GM12874 (cell line): ENCODE measurements at regions not wholly inside any gene's neighbourhood (a gene's known extent, or its start where the extent isn't known, plus 50 kb on each side); places are given as distances from the start of the nearest gene placed in this dataset.

ENCODE experiments used
- TF ChIP-seq, protein P1 (sequence below): IDR thresholded peaks from 2 replicates; pipeline ENCODE4 v1.5.1; 2011; ENCODE audit warnings: low read depth, mild to moderate bottlenecking, control low read depth, low read length, moderate library complexity; ENCODE audit not compliant: insufficient read depth

DNA sequence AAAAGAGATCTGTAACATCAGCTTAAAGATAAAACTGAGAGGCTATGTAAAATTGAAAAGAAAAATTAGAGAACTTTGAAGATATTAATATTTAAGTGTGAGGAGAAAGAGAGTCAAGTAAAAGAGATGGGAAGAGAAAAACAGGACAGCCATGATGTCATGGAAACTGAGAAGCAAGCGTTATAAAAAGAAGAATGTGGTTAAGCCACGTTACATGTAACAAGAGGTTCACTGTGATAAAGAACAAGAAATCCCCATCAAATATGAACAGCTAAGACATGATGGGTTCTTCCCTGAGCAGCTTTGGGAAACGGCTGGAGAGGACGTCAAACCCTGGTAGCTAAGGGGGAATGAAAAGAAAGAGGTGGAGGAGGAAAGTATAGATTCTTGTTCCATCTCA, 1269.3 kb upstream of the TENM3 start:
- TF ChIP-seq, protein P1, sequence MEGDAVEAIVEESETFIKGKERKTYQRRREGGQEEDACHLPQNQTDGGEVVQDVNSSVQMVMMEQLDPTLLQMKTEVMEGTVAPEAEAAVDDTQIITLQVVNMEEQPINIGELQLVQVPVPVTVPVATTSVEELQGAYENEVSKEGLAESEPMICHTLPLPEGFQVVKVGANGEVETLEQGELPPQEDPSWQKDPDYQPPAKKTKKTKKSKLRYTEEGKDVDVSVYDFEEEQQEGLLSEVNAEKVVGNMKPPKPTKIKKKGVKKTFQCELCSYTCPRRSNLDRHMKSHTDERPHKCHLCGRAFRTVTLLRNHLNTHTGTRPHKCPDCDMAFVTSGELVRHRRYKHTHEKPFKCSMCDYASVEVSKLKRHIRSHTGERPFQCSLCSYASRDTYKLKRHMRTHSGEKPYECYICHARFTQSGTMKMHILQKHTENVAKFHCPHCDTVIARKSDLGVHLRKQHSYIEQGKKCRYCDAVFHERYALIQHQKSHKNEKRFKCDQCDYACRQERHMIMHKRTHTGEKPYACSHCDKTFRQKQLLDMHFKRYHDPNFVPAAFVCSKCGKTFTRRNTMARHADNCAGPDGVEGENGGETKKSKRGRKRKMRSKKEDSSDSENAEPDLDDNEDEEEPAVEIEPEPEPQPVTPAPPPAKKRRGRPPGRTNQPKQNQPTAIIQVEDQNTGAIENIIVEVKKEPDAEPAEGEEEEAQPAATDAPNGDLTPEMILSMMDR: no peak

DNA sequence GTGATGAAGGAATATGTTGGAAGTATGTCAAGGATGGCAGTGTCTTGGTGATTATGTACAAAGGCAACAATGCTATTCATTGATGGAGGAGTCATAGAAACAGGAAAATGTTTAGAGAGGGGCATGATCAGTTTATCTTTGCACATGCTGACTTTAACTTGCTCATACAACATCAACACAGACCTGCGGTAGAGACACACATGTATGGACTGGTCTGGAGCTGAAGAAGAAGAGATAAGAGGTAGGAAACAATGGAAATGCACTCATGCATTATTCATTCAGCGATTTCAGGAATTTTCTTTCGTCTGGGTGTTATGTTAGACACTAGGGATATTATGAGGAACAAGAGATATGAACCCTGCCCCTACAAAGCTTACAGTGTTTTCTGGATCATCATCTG, 1252.3 kb upstream of the TENM3 start:
- TF ChIP-seq, protein P1: no peak

DNA sequence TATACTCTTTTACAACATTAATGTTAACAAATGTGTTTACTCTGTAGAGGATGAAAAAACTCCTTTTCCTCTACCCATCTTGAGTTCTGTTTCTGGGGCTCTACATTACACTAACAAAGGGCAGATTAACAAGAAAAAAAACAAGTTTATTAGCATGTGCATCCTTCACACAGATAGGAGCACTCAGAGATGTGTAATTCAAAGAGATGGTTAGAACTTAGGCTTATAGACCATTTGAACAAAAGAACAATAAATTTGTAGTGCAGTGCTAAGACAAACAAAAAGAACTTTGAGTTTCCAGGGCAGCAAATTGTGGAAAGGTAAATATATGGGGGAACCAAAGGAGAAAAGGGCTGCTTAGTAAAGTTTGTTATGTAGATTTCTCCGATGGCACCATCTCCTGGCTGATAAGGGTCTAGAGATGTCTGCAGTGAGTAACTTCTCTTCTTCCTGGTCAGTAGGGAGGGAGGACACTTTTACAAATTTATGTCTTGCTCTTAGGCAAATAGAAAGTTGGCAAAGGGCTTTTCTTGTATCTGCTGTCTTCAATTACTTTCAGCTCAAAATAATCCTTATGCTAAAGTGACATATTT, 1249.9 kb upstream of the TENM3 start:
- TF ChIP-seq, protein P1: no peak

DNA sequence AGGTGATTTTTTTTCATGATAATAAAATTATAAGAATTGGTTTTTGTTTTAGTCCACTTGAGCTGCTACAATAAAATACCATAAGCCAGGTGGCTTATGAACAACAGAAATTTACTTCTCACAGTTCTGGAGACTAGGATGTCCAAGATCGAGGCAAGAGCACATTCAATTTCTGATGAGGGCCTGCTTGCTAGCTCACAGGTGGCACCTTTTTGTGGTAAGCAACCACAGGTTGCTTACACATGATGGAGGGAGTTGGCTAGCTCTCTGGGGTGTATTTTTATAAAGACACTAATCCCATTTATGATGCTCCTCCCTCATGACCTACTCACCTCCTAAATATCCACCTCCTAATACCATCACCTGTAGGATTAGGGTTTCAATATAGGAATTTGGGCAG, 1248.5 kb upstream of the TENM3 start:
- TF ChIP-seq, protein P1: no peak

DNA sequence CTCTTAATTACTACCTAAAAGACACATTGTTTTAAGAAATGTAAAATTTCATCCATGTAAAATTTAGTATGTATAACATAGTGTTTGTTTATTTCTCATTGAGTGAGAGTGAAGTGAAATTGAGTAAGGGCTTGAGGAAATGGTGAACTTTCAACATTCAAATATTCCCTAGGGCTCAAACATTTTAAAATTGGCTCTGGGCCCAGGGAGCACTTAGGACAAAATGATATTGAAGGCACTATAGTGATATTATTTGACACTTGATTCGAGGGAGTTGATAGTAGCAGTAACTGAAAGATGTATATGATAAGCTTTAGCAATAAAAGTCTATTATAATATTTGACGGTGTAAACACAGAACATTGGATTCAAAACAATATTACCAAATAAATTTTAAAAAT, 1244.0 kb upstream of the TENM3 start:
- TF ChIP-seq, protein P1: no peak

DNA sequence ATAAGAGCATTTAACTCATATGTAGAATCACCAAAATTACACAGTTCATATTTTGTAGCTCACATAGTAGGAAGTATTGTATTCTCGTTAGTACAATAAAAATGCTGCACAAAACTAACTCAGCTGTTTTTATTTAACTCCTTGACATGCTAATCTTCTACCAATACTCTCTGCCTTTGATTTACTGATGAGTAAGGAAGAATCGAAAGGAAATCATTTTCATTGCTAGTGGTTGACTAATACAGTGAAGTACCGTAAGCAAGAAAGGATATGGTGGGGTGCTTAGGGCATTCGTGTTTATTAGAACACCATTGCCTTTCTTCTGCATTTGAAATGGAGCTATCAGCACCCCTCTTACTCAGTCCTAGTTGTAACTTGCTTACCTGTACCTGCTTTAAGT, 1239.1 kb upstream of the TENM3 start:
- TF ChIP-seq, protein P1: no peak

DNA sequence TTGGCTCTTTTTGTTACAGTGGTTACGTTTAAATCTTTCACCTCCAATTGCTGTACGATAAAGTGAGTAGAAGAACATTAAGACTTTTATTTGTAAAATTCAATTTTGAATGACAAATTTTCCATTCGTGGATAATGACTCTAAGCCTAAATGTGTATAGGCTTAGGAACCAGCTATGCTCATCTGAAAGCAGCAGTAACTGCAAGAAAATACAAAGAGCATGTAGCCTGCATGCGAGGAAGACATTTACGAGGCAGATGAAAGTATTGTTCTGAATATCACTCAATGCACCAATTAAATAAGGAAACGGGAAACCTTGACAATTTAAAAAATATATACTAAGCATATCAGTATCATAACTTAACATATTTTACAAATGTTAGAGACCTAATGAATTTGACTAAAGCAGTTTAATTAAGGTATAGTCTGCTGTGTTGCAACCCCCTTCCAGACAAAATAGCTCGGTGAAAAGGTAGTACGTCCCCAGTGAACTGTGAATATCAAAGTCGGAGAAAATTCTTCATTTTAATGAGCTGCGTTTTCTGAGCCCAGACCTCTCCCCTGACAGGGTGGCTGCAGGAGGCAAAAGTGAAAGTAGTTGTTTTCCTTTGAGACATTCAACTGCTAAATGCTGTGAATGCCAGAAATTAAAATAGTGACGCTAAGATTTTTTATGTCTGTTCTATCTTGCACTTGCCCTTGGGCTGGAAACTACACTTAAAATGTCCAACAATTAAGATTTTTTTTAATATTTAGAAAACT, 1236.5 kb upstream of the TENM3 start:
- TF ChIP-seq, protein P1: no peak
